B cell (primary cell): ENCODE measurements at regions not wholly inside any gene's neighbourhood (a gene's known extent, or its start where the extent isn't known, plus 50 kb on each side); places are given as distances from the start of the nearest gene placed in this dataset.

ENCODE experiments used
- ATAC-seq: fragments of 200-7000 bp; cut with Tn5 transposase; one replicate; pipeline ENCODE4 v1.10.0; 2021; ENCODE audit warnings: low read depth, mild to moderate bottlenecking, moderate number of reproducible peaks, moderate library complexity
- CTCF ChIA-PET: fragments of 350-600 bp; sonication (Branson Sonifier 250); formaldehyde crosslinking; loops from one replicate; lab custom pipeline; 2021; ENCODE audit warnings: antibody characterized with exemption, inconsistent platforms; lab: Charles Lee
- POLR2A ChIA-PET: fragments of 350-600 bp; sonication (Branson Sonifier 250); formaldehyde crosslinking; loops from one replicate; lab custom pipeline; 2021; ENCODE audit warnings: antibody characterized with exemption; lab: Charles Lee
- DNase-seq: peaks from one replicate; pipeline ENCODE4 v3.0.0; 2013
- H2AFZ ChIP-seq: 2 replicates; pipeline ENCODE4 v1.6.1; 2012; ENCODE audit warnings: mild to moderate bottlenecking, low read depth, low read length; ENCODE audit not compliant: insufficient read depth, poor library complexity, severe bottlenecking
- H3K27ac ChIP-seq, 2 donors: 1 replicate in 1 of 2; 2 replicates in 1 of 2; pipeline ENCODE4 v1.5.1; 2012 to 2013; ENCODE audit warnings: low read length in 2 of 2, mild to moderate bottlenecking in 2 of 2, moderate library complexity in 1 of 2
- H3K27me3 ChIP-seq, 4 experiments: fragments of 200-600 bp in 1 of 4; sonication (generic) in 1 of 4; replicated peaks in 1 of 4; 1 replicate in 2 of 4; 2 replicates in 2 of 4; pipeline versions ENCODE4 v1.6.1 to v1.7.0; 2013 to 2016; ENCODE audit warnings: low read length in 3 of 4, mild to moderate bottlenecking in 2 of 4, mixed read lengths in 1 of 4, moderate library complexity in 1 of 4; ENCODE audit not compliant: insufficient read depth in 4 of 4, control insufficient read depth in 3 of 4; ENCODE audit errors: control extremely low read depth in 1 of 4
- H3K36me3 ChIP-seq, 2 experiments: replicated peaks in 1 of 2; 1 replicate in 1 of 2; 2 replicates in 1 of 2; pipeline versions ENCODE4 v1.6.1 to v1.7.1; 2013; ENCODE audit warnings: low read length in 1 of 2; ENCODE audit not compliant: insufficient read depth in 2 of 2, control insufficient read depth in 1 of 2; ENCODE audit errors: control extremely low read depth in 1 of 2, extremely low read depth in 1 of 2
- H3K4me1 ChIP-seq, 2 donors: fragments of 200-600 bp in 1 of 2; sonication (generic) in 1 of 2; 1 replicate in 1 of 2; 2 replicates in 1 of 2; pipeline versions ENCODE4 v1.5.1 to v1.6.1; 2013 to 2017; ENCODE audit warnings: low read length in 2 of 2; ENCODE audit not compliant: control insufficient read depth in 2 of 2, insufficient read depth in 2 of 2
- H3K4me2 ChIP-seq: replicated peaks from 2 replicates; pipeline ENCODE3; 2012; ENCODE audit warnings: mild to moderate bottlenecking, low read depth, low read length; ENCODE audit not compliant: poor library complexity, severe bottlenecking
- H3K4me3 ChIP-seq, 5 experiments: fragments of 200-600 bp in 1 of 5; sonication (generic) in 1 of 5; 1 replicate in 3 of 5; 2 replicates in 2 of 5; pipeline versions ENCODE4 v1.5.1 to v1.7.0; 2011 to 2016; ENCODE audit warnings: low read length in 4 of 5, mild to moderate bottlenecking in 4 of 5, low read depth in 2 of 5, control low read depth in 1 of 5, moderate library complexity in 1 of 5; ENCODE audit not compliant: insufficient read depth in 1 of 5; ENCODE audit errors: control extremely low read depth in 1 of 5, extremely low read depth in 1 of 5
- H3K79me2 ChIP-seq: fragments of 200-600 bp; sonication (generic); one replicate; pipeline ENCODE4 v1.6.0; 2016; ENCODE audit warnings: low read length; ENCODE audit not compliant: control insufficient read depth, insufficient read depth
- H3K9ac ChIP-seq: fragments of 200-600 bp; sonication (generic); 2 replicates; pipeline ENCODE4 v1.6.1; 2017; ENCODE audit warnings: mild to moderate bottlenecking, low read length, moderate library complexity
- H3K9me3 ChIP-seq, 3 donors: one replicate each; pipeline versions ENCODE4 v1.6.1 to v1.7.1; 2013; ENCODE audit warnings: low read length in 2 of 3; ENCODE audit not compliant: control insufficient read depth in 2 of 3, insufficient read depth in 1 of 3; ENCODE audit errors: control extremely low read depth in 1 of 3
- H4K20me1 ChIP-seq: 2 replicates; pipeline ENCODE4 v1.6.0; 2012; ENCODE audit warnings: mild to moderate bottlenecking, low read length; ENCODE audit not compliant: insufficient read depth, control insufficient read depth, poor library complexity, severe bottlenecking
- H3K27ac Mint-ChIP-seq: one replicate; pipeline ENCODE4 v1.8.0; 2021; ENCODE audit warnings: mixed read lengths
- H3K27me3 Mint-ChIP-seq: one replicate; pipeline ENCODE4 v1.8.0; 2021; ENCODE audit warnings: mixed read lengths
- H3K4me1 Mint-ChIP-seq: one replicate; pipeline ENCODE4 v1.8.0; 2021; ENCODE audit warnings: mixed read lengths
- H3K4me3 Mint-ChIP-seq: one replicate; pipeline ENCODE4 v1.8.0; 2021; ENCODE audit warnings: mixed read lengths
- H3K9me3 Mint-ChIP-seq: one replicate; pipeline ENCODE4 v1.8.0; 2022; ENCODE audit warnings: mixed read lengths; ENCODE audit not compliant: insufficient read depth
- CTCF ChIP-seq: fragments of 200-600 bp; IDR thresholded peaks from one replicate; pipeline ENCODE4 v1.8.0; 2022; ENCODE audit warnings: antibody characterized with exemption, mild to moderate bottlenecking
- EZH2 ChIP-seq: IDR thresholded peaks from 2 replicates; pipeline ENCODE4 v1.6.1; 2012; ENCODE audit warnings: borderline replicate concordance, low read depth, mild to moderate bottlenecking, moderate library complexity, low read length; ENCODE audit not compliant: insufficient read depth, poor library complexity, severe bottlenecking
- WGBS: methylation state at CpG from one replicate; pipeline ENCODE4 v1.1.5; 2013; ENCODE audit warnings: missing lambda C conversion rate; ENCODE audit not compliant: insufficient coverage; 5-methylcytosine and 5-hydroxymethylcytosine counted together
- intact Hi-C: fragments of 100-400 bp; cut with micrococcal nuclease; formaldehyde crosslinking; loops from one replicate; pipeline ENCODE4 v1.10.0; 2022

- H3K27ac ChIP-seq = no peak overlapping the region
- H2AFZ ChIP-seq = no peak overlapping the region
- H3K9ac ChIP-seq = no peak overlapping the region
- no peak for ATAC-seq
- 98% methylated on average over 5 of the region's 11 CpGs for WGBS
- no peak for TF ChIP-seq EZH2
- no peak for TF ChIP-seq CTCF
- POLR2A ChIA-PET = no interaction called here
- H4K20me1 ChIP-seq = no peaks in the 10 kb centered on the region
- DNase-seq = no peak
- no peaks in the 10 kb centered on the region for H3K27me3 ChIP-seq
- no peaks in the 10 kb centered on the region for H3K9me3 ChIP-seq
- H3K4me1 ChIP-seq = peaks cover 51 to 70% of the 10 kb centered on the region in 2 donors
- intact Hi-C loops = loop anchor here (5.0 kb wide), 1 partner anchor 38 kb away; no protein-coding TSS in a partner anchor
- Mint-ChIP-seq H3K4me3 (no peak overlapping the region), H3K4me1 (peaks cover 62% of the 10 kb centered on the region), H3K27ac (peak overlapping the region; percentile 59), H3K9me3 (no peaks in the 10 kb centered on the region), H3K27me3 (no peaks in the 10 kb centered on the region)
- H3K4me3 ChIP-seq = no peak overlapping the region
- CTCF ChIA-PET = interaction anchor here (1.1 kb wide), 1 partner anchor 37 kb away, joined by 4 read pairs; no protein-coding TSS in a partner anchor
- no peaks in the 10 kb centered on the region for H3K36me3 ChIP-seq
- H3K79me2 ChIP-seq = no peaks in the 10 kb centered on the region
- H3K4me2 ChIP-seq = no peak overlapping the region
Measured at GRCh38 chr6:87794922-87795885, 93.2 kb upstream of the AKIRIN2 start.

GRCh38 chr6:87793315-87793714 lies 91.3 kb upstream of the AKIRIN2 start:
- no peak overlapping the region for H3K4me3 ChIP-seq
- intact Hi-C loops = loop anchor here (5.0 kb wide), 1 partner anchor 36 kb away; no protein-coding TSS in a partner anchor
- H3K9ac ChIP-seq = no peak overlapping the region
- H2AFZ ChIP-seq = no peak overlapping the region
- CTCF ChIA-PET = no interaction called here
- POLR2A ChIA-PET = no interaction called here
- H3K4me1 ChIP-seq = peaks cover 34 to 52% of the 10 kb centered on the region in 2 donors
- no peaks in the 10 kb centered on the region for H3K9me3 ChIP-seq
- H3K27ac Mint-ChIP-seq = no peak overlapping the region
- no peaks in the 10 kb centered on the region for H3K27me3 ChIP-seq
- no peak for TF ChIP-seq EZH2
- no peak for TF ChIP-seq CTCF
- H3K4me2 ChIP-seq = no peak overlapping the region
- no peak for ATAC-seq
- no CpG with 5 or more reads among the region's 2 CpGs for WGBS
- no peaks in the 10 kb centered on the region for H3K79me2 ChIP-seq
- no peak overlapping the region for H3K27ac ChIP-seq
- no peaks in the 10 kb centered on the region for H4K20me1 ChIP-seq
- no peaks in the 10 kb centered on the region for H3K36me3 ChIP-seq
- H3K9me3 Mint-ChIP-seq = no peaks in the 10 kb centered on the region
- no peaks in the 10 kb centered on the region for H3K27me3 Mint-ChIP-seq
- H3K4me1 Mint-ChIP-seq = peaks cover 44% of the 10 kb centered on the region
- H3K4me3 Mint-ChIP-seq = no peak overlapping the region
- DNase-seq = no peak
